ENCODE measurements at regions not wholly inside any gene's neighbourhood (a gene's known extent, or its start where the extent isn't known, plus 50 kb on each side); places are given as distances from the start of the nearest gene placed in this dataset.

- no peak for TF ChIP-seq TAF7 (optimal IDR thresholded peaks at IDR 0.05; ENCODE audit: borderline replicate concordance, low read depth, low read length)
- no peak for TF ChIP-seq SP4 (IDR thresholded peaks at IDR 0.05; ENCODE audit: low read length)
- TF ChIP-seq ATF3 (IDR thresholded peaks at IDR 0.05; ENCODE audit: insufficient read depth, low read depth, low read length), result no peak
These were observed 68.5 kb upstream of the SH3RF3 start (continued) for GRCh38 chr2:109060496-109060895.

Data from H1 (cell line).